SH-SY5Y (cell line): ENCODE measurements at regions not wholly inside any gene's neighbourhood (a gene's known extent, or its start where the extent isn't known, plus 50 kb on each side); places are given as distances from the start of the nearest gene placed in this dataset.

Experiments used
- GATA2 ChIP-seq: IDR thresholded peaks from 2 replicates; pipeline ENCODE4 v1.6.1; 2011; ENCODE audit warnings: mild to moderate bottlenecking, low read depth, low read length
- GATA3 ChIP-seq: IDR thresholded peaks from 2 replicates; pipeline ENCODE4 v1.6.1; 2011; ENCODE audit warnings: low read depth, mild to moderate bottlenecking, low read length, moderate library complexity

- no peak for TF ChIP-seq GATA2
- no peak for TF ChIP-seq GATA3
Observed at GRCh38 chr10:7070950-7071349, 339.9 kb downstream of the SFMBT2 start.
